Transverse colon (tissue), 4 donors: ENCODE measurements at regions not wholly inside any gene's neighbourhood (a gene's known extent, or its start where the extent isn't known, plus 50 kb on each side); places are given as distances from the start of the nearest gene placed in this dataset.
"Not testable (repeated sequence)": the region's sequence is repeated elsewhere in the genome, so short reads cannot be mapped to it uniquely, and the experiment has no call there.

ENCODE experiments used
- DNase-seq: peaks from one replicate; pipeline ENCODE4 v3.0.0-alpha.2; 2019
- H3K27ac ChIP-seq, 4 donors: fragments of 200-600 bp; sonication (generic); 2 replicates each; pipeline ENCODE4 v1.5.1; 2016 to 2018; ENCODE audit warnings: inconsistent platforms in 4 of 4
- H3K27me3 ChIP-seq: fragments of 200-600 bp; sonication (generic); 2 replicates; pipeline ENCODE4 v1.5.1; 2017; ENCODE audit warnings: inconsistent platforms
- H3K36me3 ChIP-seq, 4 donors: fragments of 200-600 bp; sonication (generic); 2 replicates each; pipeline ENCODE4 v1.5.1; 2017 to 2019; ENCODE audit warnings: inconsistent platforms in 4 of 4
- H3K4me1 ChIP-seq, 4 donors: fragments of 200-600 bp; sonication (generic); 2 replicates each; pipeline ENCODE4 v1.5.1; 2017 to 2020; ENCODE audit warnings: inconsistent platforms in 4 of 4
- H3K4me3 ChIP-seq, 4 donors: fragments of 200-600 bp; sonication (generic); 1 replicate in 1 of 4; 2 replicates in 3 of 4; pipeline versions ENCODE4 v1.5.1 to v1.6.1; 2017 to 2019; ENCODE audit warnings: inconsistent platforms in 4 of 4
- H3K9me3 ChIP-seq, 2 donors: fragments of 200-600 bp; sonication (generic); 2 replicates each; pipeline ENCODE4 v1.5.1; 2017 to 2019; ENCODE audit warnings: inconsistent platforms in 2 of 2
- EP300 ChIP-seq: sonication (generic); formaldehyde crosslinking; IDR thresholded peaks from one replicate; pipeline ENCODE4 v1.6.1; 2017; ENCODE audit warnings: antibody characterized with exemption, low read depth
- POLR2A ChIP-seq: fragments of 450-650 bp; IDR thresholded peaks from one replicate; pipeline ENCODE4 v1.6.1; 2016; ENCODE audit warnings: antibody characterized with exemption, mild to moderate bottlenecking, moderate library complexity
- POLR2AphosphoS5 ChIP-seq, 3 donors: sonication (generic); formaldehyde crosslinking; IDR thresholded peaks; one replicate each; pipeline ENCODE4 v1.6.1; 2016; ENCODE audit warnings: antibody characterized with exemption in 3 of 3
- WGBS, 2 donors: methylation state at CpG; one replicate each; pipeline ENCODE4 v1.1.5; 2018; ENCODE audit warnings: low coverage in 1 of 2; 5-methylcytosine and 5-hydroxymethylcytosine counted together
- in situ Hi-C, 4 donors: fragments of 200-750 bp; cut with MboI; loops; one replicate each; pipeline versions ENCODE4 v1.15.0 to v1.15.1; 2017; ENCODE audit warnings: low sequenced_read_pairs in 3 of 4, low pct_ligation_motif_present in 1 of 4, low pct_unique_long_range_greater_than_20kb in 1 of 4
- intact Hi-C: fragments of 100-400 bp; cut with DNase I; formaldehyde crosslinking; loops from one replicate; pipeline ENCODE4 v1.15.1; 2023; ENCODE audit warnings: low total_unique reads
- TF ChIP-seq, protein P1 (sequence below), 5 experiments: fragments of 200-600 bp in 3 of 5; fragments of 450-650 bp in 2 of 5; sonication (generic) in 3 of 5; IDR thresholded peaks; 1 replicate in 2 of 5; 2 replicates in 3 of 5; pipeline ENCODE4 v1.5.1; 2016 to 2017; ENCODE audit warnings: antibody characterized with exemption in 5 of 5, inconsistent platforms in 3 of 5, mild to moderate bottlenecking in 2 of 5, moderate library complexity in 1 of 5

DNA sequence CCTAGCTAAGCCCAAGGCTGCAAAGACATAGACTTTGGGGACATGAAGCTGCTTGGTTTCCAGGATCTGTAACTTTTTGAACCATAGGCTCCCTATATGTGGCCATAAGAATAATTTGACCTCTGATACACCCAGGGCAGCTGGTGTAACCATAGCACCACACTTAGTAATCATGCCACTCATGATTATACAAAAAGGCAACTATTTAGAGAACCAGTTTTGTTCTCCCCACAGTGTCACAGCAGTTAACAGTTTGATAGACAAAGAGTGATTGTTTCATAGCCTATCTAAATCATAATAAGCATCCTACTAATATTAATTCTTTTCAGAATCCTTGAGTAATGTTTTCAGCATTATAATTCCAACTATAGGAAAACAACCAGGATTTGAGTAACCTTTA is 334.9 kb downstream of the NEK10 start:
- DNase-seq, result no peak
- no peak overlapping the region for H3K4me3 ChIP-seq
- in situ Hi-C loops, result no loop called here
- H3K27ac ChIP-seq, result no peak overlapping the region
- H3K36me3 ChIP-seq, result no peaks in the 10 kb centered on the region
- H3K9me3 ChIP-seq, result no peaks in the 10 kb centered on the region
- H3K4me1 ChIP-seq, result no peaks in the 10 kb centered on the region
- intact Hi-C loops, result no loop called here
- no peaks in the 10 kb centered on the region for H3K27me3 ChIP-seq
- TF ChIP-seq POLR2AphosphoS5 (IDR thresholded peaks at IDR 0.05), result no peak
- no peak for TF ChIP-seq POLR2A
- TF ChIP-seq, protein P1, sequence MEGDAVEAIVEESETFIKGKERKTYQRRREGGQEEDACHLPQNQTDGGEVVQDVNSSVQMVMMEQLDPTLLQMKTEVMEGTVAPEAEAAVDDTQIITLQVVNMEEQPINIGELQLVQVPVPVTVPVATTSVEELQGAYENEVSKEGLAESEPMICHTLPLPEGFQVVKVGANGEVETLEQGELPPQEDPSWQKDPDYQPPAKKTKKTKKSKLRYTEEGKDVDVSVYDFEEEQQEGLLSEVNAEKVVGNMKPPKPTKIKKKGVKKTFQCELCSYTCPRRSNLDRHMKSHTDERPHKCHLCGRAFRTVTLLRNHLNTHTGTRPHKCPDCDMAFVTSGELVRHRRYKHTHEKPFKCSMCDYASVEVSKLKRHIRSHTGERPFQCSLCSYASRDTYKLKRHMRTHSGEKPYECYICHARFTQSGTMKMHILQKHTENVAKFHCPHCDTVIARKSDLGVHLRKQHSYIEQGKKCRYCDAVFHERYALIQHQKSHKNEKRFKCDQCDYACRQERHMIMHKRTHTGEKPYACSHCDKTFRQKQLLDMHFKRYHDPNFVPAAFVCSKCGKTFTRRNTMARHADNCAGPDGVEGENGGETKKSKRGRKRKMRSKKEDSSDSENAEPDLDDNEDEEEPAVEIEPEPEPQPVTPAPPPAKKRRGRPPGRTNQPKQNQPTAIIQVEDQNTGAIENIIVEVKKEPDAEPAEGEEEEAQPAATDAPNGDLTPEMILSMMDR (IDR thresholded peaks at IDR 0.05), result no peak
- no peak for TF ChIP-seq EP300

DNA sequence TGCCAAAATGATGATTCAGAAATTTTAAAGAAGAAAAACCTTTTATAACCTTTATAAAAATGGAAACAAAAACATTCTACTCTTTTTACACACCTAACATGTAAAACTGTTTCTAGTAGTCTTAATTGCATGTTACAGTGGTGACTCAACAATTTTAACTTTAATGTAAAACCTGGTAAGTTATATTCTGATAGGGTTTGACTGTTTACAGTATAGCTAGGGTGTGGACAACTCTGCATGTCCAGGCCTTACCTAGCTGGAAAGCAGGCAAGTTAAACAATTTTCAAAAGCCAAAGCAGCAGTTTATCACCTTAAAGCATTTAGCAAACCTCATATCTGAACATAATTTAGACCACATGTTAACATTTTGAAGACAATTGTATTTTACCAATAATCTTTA is 328.5 kb downstream of the NEK10 start:
- no peak for TF ChIP-seq POLR2A
- TF ChIP-seq, protein P1 (IDR thresholded peaks at IDR 0.05), result no peak
- no peak for TF ChIP-seq POLR2AphosphoS5 (IDR thresholded peaks at IDR 0.05)
- no peak for TF ChIP-seq EP300
- intact Hi-C loops (no loop called here), in situ Hi-C loops (no loop called here)
- Histone ChIP-seq H3K27ac (no peak overlapping the region), H3K36me3 (no peaks in the 10 kb centered on the region), H3K9me3 (no peaks in the 10 kb centered on the region), H3K27me3 (no peaks in the 10 kb centered on the region), H3K4me1 (peaks cover 0 to 13% (median 5%) of the 10 kb centered on the region in 4 donors), H3K4me3 (no peak overlapping the region)
- no peak for DNase-seq

DNA sequence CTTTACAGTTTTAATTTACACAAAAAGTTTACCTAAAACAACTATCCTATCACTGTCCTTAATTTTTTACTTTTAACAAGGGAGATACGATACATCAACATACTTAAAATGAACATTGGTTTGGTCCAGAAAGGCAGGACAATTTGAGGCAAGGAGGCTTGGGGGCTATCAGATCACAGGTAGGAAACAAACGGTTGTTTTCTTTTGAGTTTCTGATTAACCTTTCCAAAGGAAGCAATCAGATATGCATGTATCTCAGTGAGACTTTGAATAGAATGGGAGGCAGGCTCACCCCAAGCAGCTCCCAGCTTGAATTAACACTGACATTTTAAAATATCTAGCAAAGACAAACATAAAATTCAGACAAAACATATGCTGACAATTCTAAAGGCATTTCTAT is 326.6 kb downstream of the NEK10 start:
- H3K36me3 ChIP-seq, H3K27ac ChIP-seq, H3K4me3 ChIP-seq, DNase-seq, in situ Hi-C loops, H3K27me3 ChIP-seq, H3K9me3 ChIP-seq, intact Hi-C loops: not testable (repeated sequence)
- WGBS, 2 donors, result 72 to 100% methylated on average over 1 to 2 of the region's 2 CpGs
- peaks cover 0 to 13% (median 6%) of the 10 kb centered on the region in 4 donors for H3K4me1 ChIP-seq

GRCh38 chr3:27043328-27043955 is 325.7 kb downstream of the NEK10 start:
- DNase-seq, result no peak
- Histone ChIP-seq H3K27me3 (no peaks in the 10 kb centered on the region), H3K4me3 (no peak overlapping the region), H3K4me1 (peaks cover 0 to 13% (median 6%) of the 10 kb centered on the region in 4 donors), H3K36me3 (no peaks in the 10 kb centered on the region), H3K9me3 (no peaks in the 10 kb centered on the region), H3K27ac (no peak overlapping the region)
- TF ChIP-seq POLR2A, result no peak
- intact Hi-C loops (no loop called here), in situ Hi-C loops (no loop called here)
- WGBS, 2 donors, result 65 to 69% methylated on average over 6 to 8 of the region's 8 CpGs

DNA sequence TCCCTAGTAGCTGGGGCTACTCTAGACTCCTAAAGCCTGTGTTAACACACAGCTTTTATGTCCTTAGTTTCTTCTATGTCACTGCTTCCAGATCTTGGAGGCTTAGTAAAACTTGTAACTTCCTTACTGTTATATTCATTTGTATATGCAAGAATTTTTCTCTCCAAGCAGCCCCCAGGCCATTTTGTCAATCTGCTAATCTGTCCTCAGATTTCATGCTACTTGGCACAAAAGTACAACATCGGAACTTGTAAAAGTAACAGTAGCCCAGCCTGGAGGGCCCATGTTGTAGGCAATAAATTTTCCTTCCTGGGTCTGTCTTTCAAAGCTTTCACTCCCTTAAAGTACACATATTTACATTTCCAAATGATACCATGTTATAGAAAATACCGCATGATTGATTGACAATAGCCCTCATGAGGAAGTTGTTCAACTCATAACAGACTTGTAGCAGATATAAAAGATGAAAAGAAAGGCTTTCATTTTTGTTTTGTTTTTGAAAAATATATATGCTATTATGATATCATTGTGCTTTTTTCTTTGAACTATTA is 324.2 kb downstream of the NEK10 start:
- Histone ChIP-seq H3K4me1 (peaks cover 0 to 13% (median 6%) of the 10 kb centered on the region in 4 donors), H3K36me3 (no peaks in the 10 kb centered on the region), H3K9me3 (no peaks in the 10 kb centered on the region), H3K27me3 (no peaks in the 10 kb centered on the region), H3K27ac (peak overlapping the region in 1 of 4 donors; percentile 9), H3K4me3 (no peak overlapping the region)
- TF ChIP-seq EP300, result no peak
- TF ChIP-seq POLR2A, result no peak
- TF ChIP-seq, protein P1 (IDR thresholded peaks at IDR 0.05), result no peak
- TF ChIP-seq POLR2AphosphoS5 (IDR thresholded peaks at IDR 0.05), result no peak
- WGBS, 2 donors, result 50 to 59% methylated on average over 2 of the region's 2 CpGs
- no peak for DNase-seq
- intact Hi-C loops (no loop called here), in situ Hi-C loops (no loop called here)
